ENCODE measurements at regions not wholly inside any gene's neighbourhood (a gene's known extent, or its start where the extent isn't known, plus 50 kb on each side); places are given as distances from the start of the nearest gene placed in this dataset.
"Not testable (repeated sequence)": the region's sequence is repeated elsewhere in the genome, so short reads cannot be mapped to it uniquely, and the experiment has no call there.

- no peak for TF ChIP-seq CTCF (IDR thresholded peaks at IDR 0.05; ENCODE audit: control insufficient read depth, extremely low read depth, insufficient read depth)
- no peak for DNase-seq (ENCODE audit: low read depth)
- no peak overlapping the region for H3K4me3 ChIP-seq (ENCODE audit: low read depth, low read length)
These were observed 92.8 kb upstream of the ARHGAP42 start for GRCh38 chr11:100594320-100594719.

GRCh38 chr11:100600941-100601340, 86.1 kb upstream of the ARHGAP42 start:
- no peak for TF ChIP-seq CTCF (IDR thresholded peaks at IDR 0.05; ENCODE audit: control insufficient read depth, extremely low read depth, insufficient read depth)
- no peak for DNase-seq (ENCODE audit: low read depth)
- H3K4me3 ChIP-seq (ENCODE audit: low read depth, low read length), result no peak overlapping the region

- no peak for DNase-seq (ENCODE audit: low read depth)
- no peak for TF ChIP-seq CTCF (IDR thresholded peaks at IDR 0.05; ENCODE audit: control insufficient read depth, extremely low read depth, insufficient read depth)
- no peak overlapping the region for H3K4me3 ChIP-seq (ENCODE audit: low read depth, low read length)
These were observed 84.4 kb upstream of the ARHGAP42 start for GRCh38 chr11:100602716-100603115.

GRCh38 chr11:100607761-100608160, 79.3 kb upstream of the ARHGAP42 start:
- H3K4me3 ChIP-seq (ENCODE audit: low read depth, low read length); DNase-seq (ENCODE audit: low read depth): not testable (repeated sequence)

GRCh38 chr11:100612766-100613165, 74.3 kb upstream of the ARHGAP42 start:
- no peak for DNase-seq (ENCODE audit: low read depth)
- no peak for TF ChIP-seq CTCF (IDR thresholded peaks at IDR 0.05; ENCODE audit: control insufficient read depth, extremely low read depth, insufficient read depth)
- H3K4me3 ChIP-seq (ENCODE audit: low read depth, low read length), result no peak overlapping the region

GRCh38 chr11:100618914-100619313, 68.2 kb upstream of the ARHGAP42 start:
- TF ChIP-seq CTCF (IDR thresholded peaks at IDR 0.05; ENCODE audit: control insufficient read depth, extremely low read depth, insufficient read depth), result no peak
- no peak overlapping the region for H3K4me3 ChIP-seq (ENCODE audit: low read depth, low read length)
- no peak for DNase-seq (ENCODE audit: low read depth)

GRCh38 chr11:100619484-100619883, 67.6 kb upstream of the ARHGAP42 start:
- DNase-seq (ENCODE audit: low read depth), result no peak
- TF ChIP-seq CTCF (IDR thresholded peaks at IDR 0.05; ENCODE audit: control insufficient read depth, extremely low read depth, insufficient read depth), result no peak
- no peak overlapping the region for H3K4me3 ChIP-seq (ENCODE audit: low read depth, low read length)

GRCh38 chr11:100622404-100622803, 64.7 kb upstream of the ARHGAP42 start:
- DNase-seq (ENCODE audit: low read depth), result no peak
- no peak overlapping the region for H3K4me3 ChIP-seq (ENCODE audit: low read depth, low read length)
- no peak for TF ChIP-seq CTCF (IDR thresholded peaks at IDR 0.05; ENCODE audit: control insufficient read depth, extremely low read depth, insufficient read depth)

All from LNCaP clone FGC (cell line).